IMR-90 (cell line): ENCODE measurements at regions not wholly inside any gene's neighbourhood (a gene's known extent, or its start where the extent isn't known, plus 50 kb on each side); places are given as distances from the start of the nearest gene placed in this dataset.

Experiments
- CEBPB ChIP-seq: IDR thresholded peaks from 2 replicates; pipeline ENCODE4 v1.6.1; 2012; ENCODE audit warnings: low read depth, low read length, improper control_type of control experiment
- CTCF ChIP-seq: conservative IDR thresholded peaks from 2 replicates; pipeline ENCODE4 v1.5.1; 2012; ENCODE audit warnings: mild to moderate bottlenecking, low read depth, low read length, improper control_type of control experiment
- MAFK ChIP-seq: IDR thresholded peaks from 2 replicates; pipeline ENCODE4 v1.6.1; 2012; ENCODE audit warnings: low read depth, low read length, improper control_type of control experiment

GRCh38 chr1:22268327-22268726, 125.4 kb upstream of the WNT4 start:
- TF ChIP-seq CTCF (no peak), CEBPB (no peak), MAFK (no peak)
